Stimulated activated CD4-positive, alpha-beta T cell treated with anti-CD3 and anti-CD28 coated beads, Interleukin-12 subunit alpha, Interleukin-12 subunit beta, amount 100 ng/mL, for 4 hours (primary cell): ENCODE measurements at regions not wholly inside any gene's neighbourhood (a gene's known extent, or its start where the extent isn't known, plus 50 kb on each side); places are given as distances from the start of the nearest gene placed in this dataset.
"Not testable (repeated sequence)": the region's sequence is repeated elsewhere in the genome, so short reads cannot be mapped to it uniquely, and the experiment has no call there.

ENCODE experiments used
- DNase-seq: peaks from one replicate; pipeline ENCODE4 v3.0.0-alpha.2; 2020

DNA sequence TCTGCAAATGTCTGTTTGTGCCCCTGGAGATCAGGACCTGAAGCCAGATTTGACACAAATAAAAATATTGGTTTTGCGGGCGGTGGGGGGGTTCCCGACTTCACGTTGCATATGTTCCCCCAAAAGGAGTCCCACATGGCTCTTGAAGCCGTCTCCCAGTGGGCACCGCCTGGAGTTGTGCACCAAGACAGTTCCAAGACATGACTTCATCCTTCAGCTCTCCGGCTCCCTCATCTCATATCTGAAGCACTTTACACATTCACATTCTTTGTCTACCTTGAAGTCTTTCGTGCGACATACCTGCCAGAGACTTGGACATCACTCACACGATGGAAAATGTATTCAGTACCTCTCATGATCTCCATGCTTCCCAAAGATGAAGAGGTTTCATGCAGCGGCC lies 362.8 kb upstream of the FOXK1 start:
- DNase-seq: no peak

DNA sequence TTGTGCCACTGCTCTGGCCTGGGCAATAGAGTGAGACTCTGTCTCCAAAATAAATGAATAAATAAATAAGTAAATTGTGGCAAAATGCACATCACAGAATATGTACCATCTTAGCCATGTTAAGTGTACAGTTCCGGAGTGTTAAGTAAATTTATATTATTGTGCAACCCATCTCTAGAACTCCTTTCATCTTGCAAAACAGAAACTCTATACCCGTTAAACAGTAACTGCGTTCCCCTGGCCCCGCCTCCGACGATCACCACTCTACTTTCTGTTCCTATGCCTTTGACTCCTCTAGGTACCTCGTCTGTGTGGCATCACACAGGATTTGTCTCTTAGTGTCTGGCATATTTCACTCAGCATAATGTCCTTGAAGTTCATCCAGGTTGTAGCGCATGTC lies 356.4 kb upstream of the FOXK1 start:
- no peak for DNase-seq

DNA sequence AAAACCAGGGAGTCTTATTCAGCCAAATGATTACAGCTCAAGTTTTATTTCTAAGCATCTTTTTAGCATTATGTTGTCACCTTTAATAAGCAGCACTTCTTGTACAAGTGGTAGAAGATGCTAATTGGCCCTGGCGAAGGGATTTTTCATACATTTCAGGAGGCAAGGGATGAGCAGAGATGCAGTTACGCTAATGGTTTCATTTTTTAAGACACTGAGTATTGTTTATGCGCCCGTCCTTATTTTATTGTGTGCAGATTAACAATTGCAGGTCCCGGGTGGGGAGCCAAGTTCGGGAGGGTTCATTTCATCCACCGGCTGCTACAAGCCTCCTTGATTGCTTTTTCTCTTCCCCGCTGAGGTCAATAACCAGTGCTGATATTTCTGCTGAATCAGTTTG lies 350.4 kb upstream of the FOXK1 start:
- no peak for DNase-seq

DNA sequence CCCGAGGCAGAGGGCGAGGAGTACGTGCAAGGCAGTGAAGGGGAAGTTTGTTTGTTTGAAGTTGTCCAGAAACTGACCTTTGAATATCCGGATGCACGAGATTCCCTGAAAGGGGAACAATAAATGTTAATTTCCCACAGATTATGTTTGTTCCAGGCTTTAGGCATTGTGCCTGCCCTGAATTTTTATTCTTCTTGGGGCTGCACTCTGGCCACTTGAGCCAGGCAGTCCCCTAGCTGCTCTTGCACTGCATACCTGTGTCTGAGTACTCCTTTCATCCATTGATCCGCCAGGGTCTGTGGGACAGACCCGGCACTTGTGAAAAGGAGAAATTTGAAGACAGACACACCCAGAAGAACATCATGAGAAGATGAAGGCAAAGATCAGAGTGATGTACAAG lies 343.5 kb upstream of the FOXK1 start:
- DNase-seq: no peak

DNA sequence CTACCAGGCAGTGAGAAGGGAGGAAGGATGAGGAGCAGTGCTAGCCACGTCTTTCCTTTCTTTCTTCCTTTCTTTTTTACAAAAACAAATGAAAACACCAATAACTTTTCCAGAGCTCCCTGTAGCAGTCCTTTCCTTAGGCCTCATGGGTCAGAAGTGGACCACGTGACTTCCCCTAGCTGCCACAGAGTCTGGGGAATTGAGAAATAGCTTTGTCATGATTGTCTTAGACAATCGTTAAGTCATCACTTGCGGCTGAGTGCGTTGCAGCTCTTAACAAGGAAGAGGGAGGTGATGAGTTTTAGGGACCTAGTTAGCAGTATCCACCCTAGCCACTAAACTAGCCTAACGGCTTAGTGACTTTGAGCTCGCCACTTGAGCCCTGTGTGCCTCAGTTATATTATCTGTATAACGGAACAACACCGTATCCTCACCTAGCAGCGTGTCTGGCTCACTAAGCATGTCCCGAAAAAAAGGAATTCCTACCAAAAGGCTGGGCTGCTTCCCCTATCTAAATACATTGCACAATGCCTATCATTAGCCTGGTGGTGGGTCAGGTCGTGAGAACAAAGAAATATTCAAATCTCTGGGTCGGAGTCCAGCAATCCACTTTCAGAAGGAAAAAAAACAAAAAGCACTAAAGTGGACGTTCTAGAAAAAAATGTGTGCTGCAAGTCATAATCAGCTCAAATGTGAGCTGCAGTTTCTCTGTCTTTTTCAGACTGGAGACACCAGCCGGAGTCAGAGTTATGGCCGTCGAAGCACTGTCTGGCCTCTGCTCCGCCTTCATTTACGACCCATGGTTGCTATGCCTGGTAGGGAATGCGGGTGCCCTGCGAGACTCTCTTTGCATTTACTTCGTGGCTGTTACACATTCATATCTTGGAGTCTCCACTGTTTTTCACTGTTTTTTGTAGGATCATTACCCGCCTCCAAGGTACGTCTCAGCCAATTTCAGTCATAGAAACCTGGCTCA lies 338.5 kb upstream of the FOXK1 start:
- no peak for DNase-seq

DNA sequence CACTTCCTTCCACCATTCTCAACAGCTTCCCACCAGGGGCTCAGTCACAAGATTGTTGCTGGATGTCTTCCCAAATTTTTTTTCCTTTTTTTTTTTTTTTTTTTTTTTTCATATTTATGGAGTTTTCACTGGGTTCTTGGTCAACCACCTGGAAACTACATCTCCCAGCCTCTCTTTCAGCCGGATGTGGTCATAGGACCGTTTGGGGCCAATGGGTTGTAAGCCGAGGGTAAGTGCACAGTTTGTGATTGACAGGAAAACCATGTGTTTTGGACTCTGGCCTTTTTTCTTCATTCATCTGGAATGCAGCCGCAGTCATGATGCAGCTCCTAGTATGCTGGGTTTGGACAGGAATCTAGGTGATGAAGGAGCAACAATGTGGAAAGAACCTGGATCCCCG lies 337.1 kb upstream of the FOXK1 start:
- no peak for DNase-seq

DNA sequence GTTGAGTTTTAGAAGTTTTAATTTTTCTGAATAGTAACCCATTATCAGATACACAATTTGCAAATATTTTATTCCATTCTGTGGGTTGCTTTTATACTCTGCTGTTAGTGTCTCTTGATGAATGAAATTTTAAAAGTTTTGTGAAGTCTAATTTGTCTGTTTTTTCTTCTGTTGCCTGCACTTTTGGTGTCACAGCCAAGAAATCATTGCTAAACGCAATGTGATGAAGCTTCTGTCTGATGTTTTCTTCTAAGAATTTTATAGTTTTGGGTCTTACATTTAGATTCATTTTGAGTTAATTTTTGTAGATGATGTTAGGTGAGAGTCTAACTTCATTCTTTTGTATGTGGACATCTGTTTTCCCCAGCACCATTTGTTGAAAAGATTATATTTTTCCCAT lies 330.0 kb upstream of the FOXK1 start:
- no peak for DNase-seq

DNA sequence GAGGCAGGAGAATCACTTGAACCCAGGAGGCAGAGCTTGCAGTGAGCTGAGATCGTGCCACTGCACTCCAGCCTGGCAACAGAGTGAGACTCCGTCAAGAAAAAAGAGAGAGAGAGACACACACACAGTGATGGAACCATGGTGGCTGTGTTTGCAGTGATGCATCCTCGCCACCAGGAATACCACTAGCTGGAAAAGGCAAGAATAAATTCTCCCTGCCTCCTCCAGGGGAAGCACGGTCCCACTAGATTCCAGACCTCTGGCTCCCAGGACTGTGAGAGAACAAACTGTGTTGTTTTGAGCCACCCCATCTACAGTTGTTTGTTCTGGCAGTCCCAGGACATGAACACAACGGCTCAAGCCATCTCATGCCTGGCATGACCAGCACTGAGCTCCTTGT lies 320.3 kb upstream of the FOXK1 start:
- DNase-seq: no peak

DNA sequence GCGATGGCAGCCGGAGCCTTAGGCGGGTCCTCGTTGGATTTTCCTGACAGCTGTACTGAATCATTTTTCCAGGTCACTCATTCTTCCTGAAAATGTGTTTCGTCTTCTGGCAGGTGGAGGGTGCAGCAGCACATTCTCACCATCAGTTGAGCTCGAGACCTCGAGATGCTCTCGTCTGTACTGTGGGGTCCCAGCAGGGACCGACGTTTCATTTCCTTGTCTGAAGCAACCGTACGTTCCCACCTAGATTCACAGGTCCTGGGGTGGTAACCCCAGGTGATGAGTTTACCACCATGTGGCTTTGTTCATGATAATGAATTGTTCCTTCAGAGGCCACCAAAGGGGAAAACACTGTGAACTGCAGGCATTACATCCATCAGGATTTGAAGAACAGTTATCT lies 298.5 kb upstream of the FOXK1 start:
- no peak for DNase-seq

DNA sequence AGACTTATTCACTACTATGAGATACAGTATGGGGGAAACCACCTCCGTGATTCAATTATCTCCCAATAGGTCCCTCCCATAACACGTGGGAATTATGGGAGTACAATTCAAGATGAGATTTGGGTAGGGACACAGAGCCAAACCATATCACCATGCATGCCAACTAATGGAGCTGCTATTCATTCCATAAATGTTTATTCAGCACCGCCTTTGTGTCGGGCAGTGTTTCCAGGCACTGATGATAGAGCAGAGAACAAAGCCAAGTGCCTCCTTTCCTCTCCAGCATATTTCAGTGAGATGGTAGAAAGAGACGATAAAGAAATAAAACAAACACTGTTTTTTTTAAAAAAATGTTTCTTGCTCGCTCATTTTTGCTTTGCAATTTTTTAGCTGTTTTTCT lies 295.9 kb upstream of the FOXK1 start:
- DNase-seq: no peak

DNA sequence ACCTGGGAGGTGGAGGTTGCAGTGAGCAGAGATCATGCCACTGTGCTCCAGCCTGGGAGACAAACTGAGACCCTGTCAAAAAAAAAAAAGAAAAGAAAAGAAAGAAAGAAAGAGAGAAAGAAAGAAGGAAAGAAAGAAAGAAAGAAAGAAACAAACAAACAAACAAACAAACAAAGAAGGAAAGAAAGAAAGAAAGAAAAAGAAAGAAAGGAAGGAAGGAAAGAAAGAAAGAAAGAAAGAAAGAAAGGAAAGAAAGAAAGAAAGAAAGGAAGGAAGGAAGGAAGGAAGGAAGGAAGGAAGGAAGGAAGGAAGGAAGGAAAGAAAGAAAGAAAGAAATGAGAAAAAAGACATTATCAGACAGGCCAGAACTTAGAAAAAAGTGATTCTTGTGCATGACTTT lies 291.0 kb upstream of the FOXK1 start:
- not testable (repeated sequence) for DNase-seq

DNA sequence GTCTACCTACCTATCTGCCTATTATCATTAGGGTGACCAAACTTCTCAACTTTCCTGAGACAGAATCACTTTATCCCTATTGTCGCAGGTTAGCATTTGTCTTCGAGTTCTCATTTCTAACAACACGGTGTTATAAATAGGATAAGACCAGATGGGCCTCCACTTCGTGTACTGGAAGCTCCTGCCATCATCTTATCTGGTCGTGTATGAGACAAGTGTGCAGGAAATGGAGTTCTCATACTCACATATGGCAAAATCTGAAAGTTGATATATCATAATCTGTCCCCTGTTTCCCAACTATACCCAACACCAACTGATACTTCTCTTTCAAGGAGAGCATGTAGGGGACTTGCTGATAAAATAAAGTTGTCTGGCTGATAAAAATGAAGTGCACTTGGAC lies 287.4 kb upstream of the FOXK1 start:
- DNase-seq: no peak

DNA sequence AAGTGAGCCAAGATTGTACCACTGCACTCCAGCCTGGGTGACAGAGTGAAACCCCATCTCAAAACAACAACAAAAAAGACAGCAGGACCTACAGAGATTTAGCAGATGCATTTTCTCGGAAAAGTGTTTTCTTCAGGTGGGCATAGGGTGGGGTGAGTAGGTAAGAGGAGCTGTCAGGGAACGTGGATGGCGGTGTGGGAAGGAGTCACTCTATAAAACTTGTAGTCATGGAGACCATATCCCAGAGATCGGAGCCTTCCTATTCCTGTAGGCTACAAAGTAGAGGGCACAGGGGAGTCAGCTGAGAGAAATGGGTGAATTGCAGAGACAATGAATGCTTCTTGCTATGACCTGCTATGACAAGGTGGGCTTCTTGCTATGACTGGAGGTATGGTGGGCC lies 283.0 kb upstream of the FOXK1 start:
- no peak for DNase-seq

DNA sequence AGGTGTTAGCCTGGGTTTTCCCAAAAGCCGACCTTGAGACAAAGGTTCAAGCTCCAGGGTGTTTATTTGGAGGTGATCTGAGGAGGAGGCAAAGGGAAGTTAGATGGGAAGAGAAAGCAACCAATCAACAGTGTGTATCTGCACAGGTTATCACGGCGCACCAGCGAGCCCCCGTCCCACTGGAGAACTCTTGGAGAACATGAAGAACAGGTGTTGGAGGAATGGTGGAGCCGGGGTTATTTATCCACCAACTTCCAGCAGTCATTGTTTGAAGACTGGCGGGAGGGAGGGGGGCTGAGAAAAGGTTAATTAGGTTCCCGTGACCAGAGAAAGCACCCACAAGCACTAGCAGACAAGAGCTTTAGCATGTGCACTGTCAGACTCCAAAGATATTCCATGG lies 282.5 kb upstream of the FOXK1 start:
- DNase-seq: no peak

DNA sequence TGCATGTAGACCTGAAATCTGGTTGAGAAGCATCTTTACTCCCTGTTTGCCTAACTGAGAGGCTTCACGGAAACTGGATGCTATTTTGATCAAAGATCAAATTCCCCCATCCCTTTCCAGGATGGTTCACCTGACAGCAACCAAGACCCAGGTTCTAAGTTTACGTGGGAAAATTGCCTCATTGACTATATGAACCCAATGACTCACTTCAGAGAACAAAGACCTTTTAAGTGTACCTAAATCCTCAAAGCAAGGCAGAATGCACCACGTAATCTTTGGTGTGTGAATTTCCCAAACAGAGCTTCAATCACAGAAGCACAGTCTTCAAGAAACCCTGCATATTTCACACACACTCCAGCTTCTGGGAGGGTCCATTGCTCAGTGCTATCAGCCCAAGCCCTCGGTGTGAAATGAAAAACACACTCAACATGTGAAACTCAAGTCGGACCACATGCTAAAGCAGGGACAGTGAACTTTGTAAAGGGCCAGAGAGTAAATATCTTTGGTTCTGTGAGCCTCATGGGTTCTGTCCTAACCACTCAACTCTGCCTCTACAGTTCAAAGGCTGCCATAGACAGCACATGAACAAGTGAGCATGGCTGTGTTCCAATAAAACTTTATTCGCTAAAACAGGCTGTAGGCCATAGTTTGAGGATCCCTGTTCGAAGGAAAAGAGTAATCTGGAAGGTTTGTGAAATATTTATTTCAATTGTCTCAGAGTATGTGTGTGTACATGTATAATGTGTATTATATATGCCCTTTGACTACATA lies 275.6 kb upstream of the FOXK1 start:
- no peak for DNase-seq

DNA sequence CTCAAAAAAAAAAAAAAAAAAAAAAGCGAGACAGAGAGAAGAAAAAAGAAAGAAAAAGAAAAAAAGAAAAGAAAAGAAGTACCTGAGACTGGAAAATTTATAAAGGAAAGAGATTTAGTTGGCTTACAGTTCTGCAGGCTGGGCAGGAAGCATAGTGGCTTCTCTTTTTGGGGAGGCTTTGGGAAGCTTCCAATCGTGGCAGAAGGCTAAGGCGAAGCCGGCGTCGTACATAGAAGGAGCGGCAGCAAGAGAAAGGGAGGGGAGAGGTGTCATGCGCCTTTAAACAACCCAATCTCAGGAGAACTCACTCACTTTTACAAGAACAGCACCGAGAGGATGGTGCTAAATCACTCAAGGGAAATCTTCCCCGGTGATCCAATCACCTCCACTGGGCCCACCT lies 272.1 kb upstream of the FOXK1 start:
- no peak for DNase-seq

DNA sequence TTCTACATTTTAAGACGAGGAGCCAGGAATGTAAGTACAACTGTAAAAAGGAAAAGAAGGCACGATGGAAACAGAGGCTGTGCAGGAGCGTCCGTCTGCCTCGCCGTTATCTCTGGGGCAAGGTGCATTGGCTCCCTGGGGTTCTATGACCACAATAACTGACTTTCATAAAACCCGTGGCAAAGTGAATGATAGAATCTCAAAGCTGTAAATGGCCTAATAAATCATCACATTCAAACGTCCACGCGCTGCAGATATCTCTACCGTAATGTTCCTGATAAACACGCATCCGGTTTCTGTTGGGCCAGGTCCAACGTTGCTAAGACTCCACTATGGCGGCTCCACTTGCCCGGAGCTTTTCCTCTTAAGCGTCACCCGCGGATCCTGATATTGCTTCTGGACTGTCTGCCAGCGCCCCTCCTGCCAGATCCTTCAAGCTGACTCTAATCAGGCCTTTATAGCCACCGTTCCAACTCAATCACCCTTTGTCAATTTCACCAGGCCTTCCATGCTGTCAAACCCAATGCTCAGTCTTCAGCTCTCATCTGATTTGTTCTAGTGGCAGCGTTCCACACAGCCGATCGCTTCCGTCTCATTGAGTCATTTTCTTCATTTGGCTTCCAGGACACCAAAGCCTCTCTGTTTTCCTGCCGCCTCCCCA lies 265.6 kb upstream of the FOXK1 start:
- DNase-seq: no peak

DNA sequence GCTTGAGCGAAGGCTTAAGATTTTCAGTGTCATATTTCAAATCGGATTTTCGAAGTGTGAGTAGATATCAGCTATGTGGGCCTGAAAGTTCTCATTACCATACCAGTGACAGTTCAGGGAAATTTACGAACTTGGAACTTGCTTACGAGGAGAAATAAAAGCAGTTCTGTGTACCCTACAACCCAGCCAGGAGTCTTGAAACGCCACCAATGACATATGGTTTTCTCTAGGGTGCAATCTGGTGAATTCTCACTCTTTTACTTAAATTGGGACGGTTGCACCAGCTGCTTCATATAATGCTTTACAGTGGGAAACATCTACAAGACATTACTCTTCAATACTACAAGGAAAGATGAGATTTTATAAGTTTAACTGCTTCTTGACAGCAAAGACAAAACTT lies 253.6 kb upstream of the FOXK1 start:
- DNase-seq: no peak

DNA sequence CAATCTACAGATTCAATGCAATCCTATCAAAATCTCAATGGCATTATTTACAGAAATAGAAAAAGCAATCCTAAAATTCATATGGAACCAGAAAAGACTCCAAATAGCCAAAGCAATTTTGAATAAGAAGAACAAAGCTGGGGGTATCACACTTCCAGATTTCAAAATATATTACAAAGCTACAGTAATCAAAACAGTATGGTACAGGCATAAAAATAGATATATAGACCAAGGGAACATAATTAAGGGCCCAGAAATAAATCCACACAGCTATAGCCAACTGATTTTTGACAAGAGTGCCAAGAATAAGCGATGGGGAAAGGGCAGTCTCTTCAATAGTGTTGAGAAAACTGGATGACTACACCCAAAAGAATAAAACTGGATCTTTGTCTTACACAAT lies 251.9 kb upstream of the FOXK1 start:
- no peak for DNase-seq

DNA sequence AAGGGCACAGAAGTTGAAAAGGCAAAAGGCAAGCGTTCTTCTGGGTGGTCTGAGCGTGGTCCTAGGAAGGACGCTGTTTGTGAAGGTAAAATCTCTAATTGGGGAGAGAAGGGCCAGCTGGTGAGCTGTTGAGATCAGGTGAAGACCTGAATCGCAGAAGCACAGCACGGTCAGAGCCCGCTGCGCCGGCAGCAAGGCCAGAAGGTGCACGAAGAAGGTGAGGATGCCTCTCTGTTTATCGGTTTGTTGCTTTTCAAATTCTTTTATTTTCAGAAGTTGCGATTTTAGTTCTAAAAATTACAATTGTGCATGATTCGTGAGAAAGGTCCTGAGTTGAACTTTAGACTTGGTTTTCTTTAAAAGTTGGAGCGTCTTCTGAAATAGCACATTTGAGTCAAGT lies 247.8 kb upstream of the FOXK1 start:
- no peak for DNase-seq

DNA sequence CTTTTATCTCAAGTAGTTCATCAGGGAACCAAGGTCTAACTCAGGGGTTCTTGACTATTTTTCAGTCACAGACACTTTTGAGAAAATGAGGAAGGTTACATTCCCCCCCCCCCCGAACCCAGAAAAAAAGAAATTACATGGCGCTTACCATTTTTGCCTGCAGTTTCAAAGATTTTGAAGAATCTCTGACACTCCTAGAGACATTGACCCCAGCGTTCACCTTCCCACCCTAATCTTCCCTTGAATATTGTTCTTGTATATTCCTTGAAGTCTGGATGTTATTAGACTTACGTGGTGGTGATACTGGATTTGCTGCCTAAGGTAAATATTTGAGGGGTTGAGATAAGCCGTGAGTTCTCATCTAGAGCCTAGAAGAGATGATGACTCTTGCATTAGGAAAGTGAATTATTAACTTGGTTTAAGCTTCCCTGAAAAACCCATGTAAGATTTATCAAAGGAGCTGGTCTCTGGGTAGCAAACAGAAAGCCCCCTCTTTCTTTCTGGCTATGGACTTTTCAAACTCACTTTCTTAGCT lies 245.7 kb upstream of the FOXK1 start:
- no peak for DNase-seq

DNA sequence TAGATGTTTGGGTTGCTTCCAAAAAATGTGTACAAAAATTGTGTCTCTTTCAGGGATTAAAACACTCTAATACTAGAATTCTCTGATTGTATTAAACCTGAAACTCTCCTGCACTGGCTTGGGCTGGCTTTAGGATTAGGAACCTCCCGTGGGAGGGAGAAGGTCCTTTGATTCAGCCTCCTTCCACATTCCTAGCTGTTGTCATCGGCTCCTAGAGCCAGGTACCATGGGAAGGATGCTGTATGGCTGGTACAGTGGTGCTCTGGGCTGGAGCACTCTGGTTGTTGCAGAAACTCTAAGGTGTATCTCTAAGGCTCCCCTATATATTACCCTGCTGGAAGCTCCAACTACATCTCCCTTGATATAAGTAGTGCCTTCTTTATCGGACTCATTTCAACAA lies 245.2 kb upstream of the FOXK1 start:
- no peak for DNase-seq

DNA sequence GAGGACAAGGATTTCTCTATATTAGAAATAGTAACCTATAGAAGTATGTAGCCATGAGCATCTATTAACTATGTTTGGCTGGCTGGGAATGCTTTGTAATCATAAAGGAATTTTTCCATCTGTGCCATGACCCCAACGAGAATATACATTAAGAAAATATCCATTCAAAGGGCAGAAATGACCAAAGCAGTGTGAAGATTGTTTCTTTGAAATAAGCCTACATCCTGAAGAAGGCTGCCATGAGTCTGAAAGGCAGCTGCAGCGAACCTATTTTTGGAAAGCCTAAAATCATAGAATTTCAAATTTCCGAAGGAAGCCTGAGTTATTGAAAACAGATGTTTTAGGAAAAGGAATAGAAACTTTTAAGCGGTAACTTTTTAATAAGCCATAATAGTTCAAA lies 244.2 kb upstream of the FOXK1 start:
- DNase-seq: no peak
